ENCODE measurements at regions not wholly inside any gene's neighbourhood (a gene's known extent, or its start where the extent isn't known, plus 50 kb on each side); places are given as distances from the start of the nearest gene placed in this dataset.

GRCh38 chr17:79473876-79474440 is 136.9 kb downstream of the RBFOX3 start:
- DNase-seq (ENCODE audit: low spot score in 2 of 2), result no peak
- H3K27ac ChIP-seq, result no peak overlapping the region
- WGBS, 2 donors, result 65 to 66% methylated on average over 12 of the region's 12 CpGs
- H3K36me3 ChIP-seq, result no peaks in the 10 kb centered on the region
- TF ChIP-seq EP300 (IDR thresholded peaks at IDR 0.05), result no peak
- TF ChIP-seq POLR2A (IDR thresholded peaks at IDR 0.05), result no peak
- TF ChIP-seq CTCF (IDR thresholded peaks at IDR 0.05), result no peak
- no peak overlapping the region for H3K4me3 ChIP-seq
- peaks cover 0 to 20% of the 10 kb centered on the region in 2 donors for H3K27me3 ChIP-seq
- no peaks in the 10 kb centered on the region for H3K4me1 ChIP-seq
- no peaks in the 10 kb centered on the region for H3K9me3 ChIP-seq

GRCh38 chr17:79473111-79473875 is 137.6 kb downstream of the RBFOX3 start:
- Histone ChIP-seq H3K9me3 (no peaks in the 10 kb centered on the region), H3K27ac (no peak overlapping the region), H3K27me3 (peaks cover 0 to 20% of the 10 kb centered on the region in 2 donors), H3K36me3 (no peaks in the 10 kb centered on the region), H3K4me3 (no peak overlapping the region), H3K4me1 (no peaks in the 10 kb centered on the region)
- DNase-seq (ENCODE audit: low spot score in 2 of 2), result no peak
- TF ChIP-seq CTCF (IDR thresholded peaks at IDR 0.05) (no peak), EP300 (IDR thresholded peaks at IDR 0.05) (no peak), POLR2A (IDR thresholded peaks at IDR 0.05) (no peak)
- WGBS, 2 donors, result 61 to 63% methylated on average over 14 of the region's 14 CpGs

GRCh38 chr17:79470754-79471153 is 140.1 kb downstream of the RBFOX3 start:
- 54 to 64% methylated on average over 4 of the region's 4 CpGs for WGBS, 2 donors
- no peak for TF ChIP-seq EP300 (IDR thresholded peaks at IDR 0.05)
- no peak for TF ChIP-seq CTCF (IDR thresholded peaks at IDR 0.05)
- TF ChIP-seq POLR2A (IDR thresholded peaks at IDR 0.05), result no peak
- H3K4me3 ChIP-seq, result no peak overlapping the region
- no peaks in the 10 kb centered on the region for H3K9me3 ChIP-seq
- peaks cover 0 to 30% of the 10 kb centered on the region in 2 donors for H3K27me3 ChIP-seq
- H3K36me3 ChIP-seq, result no peaks in the 10 kb centered on the region
- no peaks in the 10 kb centered on the region for H3K4me1 ChIP-seq
- no peak overlapping the region for H3K27ac ChIP-seq
- DNase-seq (ENCODE audit: low spot score in 2 of 2), result no peak

GRCh38 chr17:79469646-79470045 is 141.2 kb downstream of the RBFOX3 start:
- H3K4me1 ChIP-seq, result peaks cover 0 to 5% (median 0%) of the 10 kb centered on the region in 4 donors
- H3K4me3 ChIP-seq, result no peak overlapping the region
- TF ChIP-seq EP300 (IDR thresholded peaks at IDR 0.05), result no peak
- TF ChIP-seq POLR2A (IDR thresholded peaks at IDR 0.05), result no peak
- TF ChIP-seq CTCF (IDR thresholded peaks at IDR 0.05), result no peak
- peaks cover 0 to 22% of the 10 kb centered on the region in 2 donors for H3K27me3 ChIP-seq
- H3K36me3 ChIP-seq, result no peaks in the 10 kb centered on the region
- WGBS, 2 donors, result 85 to 91% methylated on average over 13 of the region's 13 CpGs
- DNase-seq (ENCODE audit: low spot score in 2 of 2), result no peak
- H3K9me3 ChIP-seq, result no peaks in the 10 kb centered on the region
- no peak overlapping the region for H3K27ac ChIP-seq

- Histone ChIP-seq H3K4me3 (no peak overlapping the region), H3K27me3 (peaks cover 0 to 15% of the 10 kb centered on the region in 2 donors), H3K36me3 (no peaks in the 10 kb centered on the region), H3K9me3 (no peaks in the 10 kb centered on the region), H3K27ac (no peak overlapping the region), H3K4me1 (peaks cover 0 to 5% (median 0%) of the 10 kb centered on the region in 4 donors)
- WGBS, 2 donors, result 90 to 92% methylated on average over 5 of the region's 5 CpGs
- no peak for DNase-seq (ENCODE audit: low spot score in 2 of 2)
- TF ChIP-seq POLR2A (IDR thresholded peaks at IDR 0.05), result no peak
Observed at GRCh38 chr17:79468183-79468944, 142.5 kb downstream of the RBFOX3 start.

Data from tibial nerve (tissue), 4 donors.